Lung (tissue), 11 donors: ENCODE measurements at regions not wholly inside any gene's neighbourhood (a gene's known extent, or its start where the extent isn't known, plus 50 kb on each side); places are given as distances from the start of the nearest gene placed in this dataset.

Experiments
- ATAC-seq: fragments of 200-7000 bp; cut with Tn5 transposase; one replicate; pipeline ENCODE4 v1.9.1; 2020; ENCODE audit warnings: moderate number of reproducible peaks; ENCODE audit not compliant: insufficient read depth, low FRiP score
- DNase-seq, 3 donors: peaks; one replicate each; pipeline ENCODE4 v3.0.0-alpha.2; 2013 to 2017
- H3K27ac ChIP-seq, 2 donors: one replicate each; pipeline ENCODE4 v1.5.1; 2013; ENCODE audit warnings: mild to moderate bottlenecking in 2 of 2, moderate library complexity in 2 of 2, control low read depth in 1 of 2, inconsistent platforms in 1 of 2, low read depth in 1 of 2, low read length in 1 of 2
- H3K27me3 ChIP-seq, 3 donors: one replicate each; pipeline ENCODE4 v1.5.1; 2013; ENCODE audit warnings: low read length in 2 of 3; ENCODE audit not compliant: control insufficient read depth in 3 of 3, insufficient read depth in 3 of 3
- H3K36me3 ChIP-seq, 4 donors: one replicate each; pipeline ENCODE4 v1.5.1; 2013; ENCODE audit warnings: low read length in 4 of 4, mild to moderate bottlenecking in 1 of 4, moderate library complexity in 1 of 4; ENCODE audit not compliant: control insufficient read depth in 4 of 4, insufficient read depth in 4 of 4
- H3K4me1 ChIP-seq, 5 donors: one replicate each; pipeline ENCODE4 v1.5.1; 2013; ENCODE audit warnings: low read length in 5 of 5, mild to moderate bottlenecking in 2 of 5, moderate library complexity in 1 of 5; ENCODE audit not compliant: control insufficient read depth in 5 of 5, insufficient read depth in 5 of 5
- H3K4me3 ChIP-seq: one replicate; pipeline ENCODE4 v1.5.1; 2013; ENCODE audit warnings: mild to moderate bottlenecking, control low read depth, moderate library complexity
- H3K9ac ChIP-seq, 2 donors: one replicate each; pipeline ENCODE4 v1.5.1; 2013; ENCODE audit warnings: low read length in 2 of 2, control low read depth in 1 of 2; ENCODE audit not compliant: insufficient read depth in 1 of 2
- H3K9me3 ChIP-seq, 4 donors: one replicate each; pipeline ENCODE4 v1.5.1; 2013; ENCODE audit warnings: low read length in 3 of 4, mild to moderate bottlenecking in 1 of 4, moderate library complexity in 1 of 4; ENCODE audit not compliant: control insufficient read depth in 4 of 4, insufficient read depth in 3 of 4
- WGBS, 2 donors: extraction: QIAGEN DNeasy Blood & Tissue Kit; methylation state at CpG; one replicate each; pipeline ENCODE4 v1.1.7; 2013; 5-methylcytosine and 5-hydroxymethylcytosine counted together
- TF ChIP-seq, protein P1 (sequence below): IDR thresholded peaks from 2 replicates; pipeline ENCODE4 v1.5.1; 2012; ENCODE audit warnings: mild to moderate bottlenecking; ENCODE audit errors: control extremely low read depth, extremely low read depth
- donor health status: control.
- donor health status: control.
- donor health status: Bipolar disorder and iron deficiency.
- donor health status: healthy.
- donor health status: DM: yes; HTN: yes; CAD: no.

DNA sequence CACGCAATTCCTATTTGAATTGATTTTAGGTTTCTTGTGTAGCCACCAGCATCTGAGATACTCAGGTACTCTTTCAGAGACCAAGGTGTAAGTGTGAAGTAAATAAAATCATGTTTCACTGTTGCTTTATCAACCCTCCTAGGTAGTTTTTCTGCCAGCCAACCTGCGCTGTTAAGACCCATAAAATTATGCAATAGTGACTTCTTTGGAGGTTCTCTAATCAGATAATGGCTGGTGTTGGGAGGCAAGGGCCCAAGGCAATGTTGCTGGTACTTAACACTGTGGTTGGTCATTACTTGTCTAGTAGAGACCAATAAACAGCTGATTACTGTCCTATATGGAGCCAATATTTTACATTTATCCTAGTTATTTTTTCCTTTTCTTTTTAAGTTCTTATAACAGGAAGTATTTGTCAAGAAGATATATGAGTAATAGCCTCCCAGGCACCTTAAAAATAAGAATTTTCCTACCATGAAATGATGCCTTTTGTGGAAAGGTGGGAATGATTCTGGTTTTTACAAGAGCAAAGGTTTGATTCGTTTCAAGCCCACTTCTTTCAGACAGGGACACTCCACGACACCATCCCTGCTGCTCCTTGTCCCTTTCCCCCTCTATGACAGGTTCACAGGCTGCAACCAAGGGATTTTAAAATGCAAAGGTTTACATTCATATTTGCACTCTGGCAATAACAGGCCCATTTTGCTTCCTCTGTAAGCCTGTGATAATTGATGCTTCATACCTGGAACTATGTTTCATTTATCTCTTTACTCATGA, 259.3 kb downstream of the MEIS1 start:
- Histone ChIP-seq H3K27me3 (no peaks in the 10 kb centered on the region), H3K4me1 (peaks cover 0 to 71% (median 4%) of the 10 kb centered on the region in 5 donors), H3K36me3 (no peaks in the 10 kb centered on the region), H3K9ac (no peak overlapping the region), H3K4me3 (no peak overlapping the region), H3K27ac (no peak overlapping the region), H3K9me3 (no peaks in the 10 kb centered on the region)
- WGBS, 2 donors: 74 to 82% methylated on average over 4 of the region's 4 CpGs
- DNase-seq: peak in 1 of 3 donors; percentile 41
- TF ChIP-seq, protein P1, sequence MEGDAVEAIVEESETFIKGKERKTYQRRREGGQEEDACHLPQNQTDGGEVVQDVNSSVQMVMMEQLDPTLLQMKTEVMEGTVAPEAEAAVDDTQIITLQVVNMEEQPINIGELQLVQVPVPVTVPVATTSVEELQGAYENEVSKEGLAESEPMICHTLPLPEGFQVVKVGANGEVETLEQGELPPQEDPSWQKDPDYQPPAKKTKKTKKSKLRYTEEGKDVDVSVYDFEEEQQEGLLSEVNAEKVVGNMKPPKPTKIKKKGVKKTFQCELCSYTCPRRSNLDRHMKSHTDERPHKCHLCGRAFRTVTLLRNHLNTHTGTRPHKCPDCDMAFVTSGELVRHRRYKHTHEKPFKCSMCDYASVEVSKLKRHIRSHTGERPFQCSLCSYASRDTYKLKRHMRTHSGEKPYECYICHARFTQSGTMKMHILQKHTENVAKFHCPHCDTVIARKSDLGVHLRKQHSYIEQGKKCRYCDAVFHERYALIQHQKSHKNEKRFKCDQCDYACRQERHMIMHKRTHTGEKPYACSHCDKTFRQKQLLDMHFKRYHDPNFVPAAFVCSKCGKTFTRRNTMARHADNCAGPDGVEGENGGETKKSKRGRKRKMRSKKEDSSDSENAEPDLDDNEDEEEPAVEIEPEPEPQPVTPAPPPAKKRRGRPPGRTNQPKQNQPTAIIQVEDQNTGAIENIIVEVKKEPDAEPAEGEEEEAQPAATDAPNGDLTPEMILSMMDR: no peak
- no peak for ATAC-seq

DNA sequence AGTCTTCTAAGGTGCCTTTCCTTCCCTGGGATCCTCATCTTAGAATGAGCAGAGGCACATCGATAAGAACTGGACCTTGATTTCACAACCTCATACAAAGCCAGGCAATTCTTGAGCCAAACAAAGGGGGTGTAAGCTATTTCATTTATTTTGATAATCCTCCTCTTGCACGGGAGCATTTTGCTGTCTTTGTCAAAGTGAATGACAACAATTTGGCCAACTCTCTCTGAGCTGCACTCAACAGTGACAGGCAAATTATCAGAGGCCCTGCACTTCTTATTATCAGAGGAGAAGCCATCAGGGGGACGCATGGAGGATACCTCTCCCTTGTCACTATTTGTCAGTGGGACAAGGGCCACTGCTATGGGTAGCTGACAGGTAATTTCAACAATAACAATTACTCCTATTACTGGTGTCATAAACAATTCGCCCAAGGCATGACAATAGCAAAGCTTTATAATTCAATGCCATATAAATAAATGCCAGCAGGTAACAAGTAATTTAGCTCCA, 260.4 kb downstream of the MEIS1 start:
- Histone ChIP-seq H3K9ac (peak overlapping the region in 1 of 2 donors; percentile 43), H3K27me3 (no peaks in the 10 kb centered on the region), H3K27ac (no peak overlapping the region), H3K4me3 (no peak overlapping the region), H3K4me1 (peaks cover 0 to 71% (median 12%) of the 10 kb centered on the region in 5 donors), H3K9me3 (no peaks in the 10 kb centered on the region), H3K36me3 (no peaks in the 10 kb centered on the region)
- DNase-seq (peak in 2 of 3 donors; percentile 36 to 41), ATAC-seq (no peak)
- TF ChIP-seq, protein P1: no peak
- WGBS, 2 donors: 80 to 81% methylated on average over 4 of the region's 4 CpGs

DNA sequence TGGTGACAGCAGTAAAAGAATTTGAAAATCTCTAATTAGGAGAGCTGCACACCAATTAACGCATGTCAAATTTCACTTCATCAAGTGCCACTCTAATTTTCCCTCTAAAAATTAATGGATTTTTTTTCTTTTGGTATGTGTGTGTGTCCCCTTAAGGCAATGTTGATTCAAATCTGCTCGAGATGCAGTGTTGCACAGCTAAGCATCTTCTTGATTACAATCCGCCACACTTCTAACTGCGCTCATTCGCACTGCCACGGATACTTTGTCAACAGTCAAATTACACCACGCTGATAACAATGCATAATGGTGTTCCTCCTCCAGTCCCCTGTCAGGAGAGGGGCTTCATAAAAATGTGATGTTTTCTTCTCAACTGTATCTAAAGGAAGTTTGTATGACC, 261.4 kb downstream of the MEIS1 start:
- no peaks in the 10 kb centered on the region for H3K27me3 ChIP-seq
- peak overlapping the region in 1 of 2 donors; percentile 20 for H3K9ac ChIP-seq
- TF ChIP-seq, protein P1: no peak
- no peaks in the 10 kb centered on the region for H3K9me3 ChIP-seq
- peak in 2 of 3 donors; percentile 32 to 59 for DNase-seq
- no peak for ATAC-seq
- no peak overlapping the region for H3K4me3 ChIP-seq
- peaks cover 0 to 77% (median 12%) of the 10 kb centered on the region in 5 donors for H3K4me1 ChIP-seq
- WGBS, 2 donors: 56 to 73% methylated on average over 7 of the region's 7 CpGs
- peak overlapping the region in 1 of 2 donors; percentile 40 for H3K27ac ChIP-seq
- no peaks in the 10 kb centered on the region for H3K36me3 ChIP-seq
